ENCODE measurements at regions not wholly inside any gene's neighbourhood (a gene's known extent, or its start where the extent isn't known, plus 50 kb on each side); places are given as distances from the start of the nearest gene placed in this dataset.

DNA sequence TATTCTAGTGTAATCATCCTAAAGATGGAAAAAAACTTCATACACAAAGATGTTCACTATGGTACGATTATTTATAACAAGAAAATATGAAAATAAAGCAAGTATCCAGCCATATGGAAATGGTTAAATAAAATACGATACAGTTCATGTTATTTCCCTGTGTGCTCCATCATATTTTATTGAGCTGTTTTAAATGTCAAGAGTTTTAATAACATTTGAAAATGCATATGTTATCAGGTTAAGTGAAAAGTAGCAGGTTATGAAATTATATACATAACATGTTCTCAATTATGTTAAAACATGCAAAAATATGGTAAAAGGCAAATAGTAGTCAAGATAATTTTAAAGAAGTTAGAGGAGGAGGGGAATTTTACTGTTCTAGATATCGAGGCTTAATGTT lies 192.0 kb downstream of the HNRNPD start:
- Histone ChIP-seq H3K27me3 (replicated peaks in 1 of 2; ENCODE audit: control insufficient read depth in 2 of 2, extremely low read depth in 1 of 2, insufficient read depth in 2 of 2, low read length in 1 of 2) (no peaks in the 10 kb centered on the region), H3K36me3 (ENCODE audit: control insufficient read depth in 2 of 2, extremely low read depth in 1 of 2, insufficient read depth in 1 of 2, low read length in 1 of 2) (no peaks in the 10 kb centered on the region), H3K9me3 (no peaks in the 10 kb centered on the region), H3K4me1 (ENCODE audit: control insufficient read depth in 1 of 2, extremely low read depth in 1 of 2, insufficient read depth in 2 of 2, low read length in 2 of 2) (no peaks in the 10 kb centered on the region), H3K27ac (ENCODE audit: low read length) (no peak overlapping the region), H3K4me3 (ENCODE audit: control insufficient read depth in 1 of 2, extremely low read depth in 1 of 2, low read length in 1 of 2) (no peak overlapping the region)
- ChIA-PET POLR2A (no interaction called here), CTCF (no interaction called here)
- Mint-ChIP-seq H3K4me3 (no peak overlapping the region), H3K4me1 (peaks cover 0 to 4% (median 0%) of the 10 kb centered on the region in 3 donors), H3K27me3 (peaks cover 1 to 6% of the 10 kb centered on the region in 2 donors), H3K27ac (no peak overlapping the region), H3K9me3 (peaks cover 0 to 7% (median 7%) of the 10 kb centered on the region in 3 donors), H3K36me3 (peaks cover 3% of the 10 kb centered on the region)
- ATAC-seq (replicated peaks in 1 of 4) (no peak), DNase-seq (no peak)
- no CpG with 5 or more reads among the region's 3 CpGs for WGBS (ENCODE audit: insufficient coverage)

DNA sequence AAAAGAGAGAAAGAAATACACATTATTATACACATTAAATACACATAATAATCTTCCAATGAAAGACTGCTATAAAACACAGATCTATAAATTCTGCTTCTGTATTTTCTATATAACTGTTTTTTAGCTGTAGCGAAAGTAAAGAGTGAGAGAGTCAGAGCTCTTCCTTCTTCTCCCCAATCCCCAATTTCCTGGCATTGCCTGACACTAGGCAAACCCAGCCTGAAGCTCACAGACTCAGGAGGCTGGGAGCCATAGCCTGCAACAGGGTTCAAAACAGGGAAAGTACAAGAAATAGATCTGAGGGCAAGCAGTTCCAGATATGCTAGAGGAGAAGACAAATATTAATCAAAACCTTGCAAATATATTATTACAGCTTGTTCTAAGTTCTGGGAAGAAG lies 201.6 kb downstream of the HNRNPD start:
- H3K4me3 Mint-ChIP-seq, result no peak overlapping the region
- Histone ChIP-seq H3K9me3 (no peaks in the 10 kb centered on the region), H3K27me3 (replicated peaks in 1 of 2; ENCODE audit: control insufficient read depth in 2 of 2, extremely low read depth in 1 of 2, insufficient read depth in 2 of 2, low read length in 1 of 2) (peaks cover 0 to 3% of the 10 kb centered on the region in 2 experiments), H3K36me3 (ENCODE audit: control insufficient read depth in 2 of 2, extremely low read depth in 1 of 2, insufficient read depth in 1 of 2, low read length in 1 of 2) (no peaks in the 10 kb centered on the region), H3K4me3 (ENCODE audit: control insufficient read depth in 1 of 2, extremely low read depth in 1 of 2, low read length in 1 of 2) (no peak overlapping the region), H3K27ac (ENCODE audit: low read length) (no peak overlapping the region), H3K4me1 (ENCODE audit: control insufficient read depth in 1 of 2, extremely low read depth in 1 of 2, insufficient read depth in 2 of 2, low read length in 2 of 2) (no peaks in the 10 kb centered on the region)
- no CpG with 5 or more reads among the region's 1 CpG for WGBS (ENCODE audit: insufficient coverage)
- H3K4me1 Mint-ChIP-seq, result no peaks in the 10 kb centered on the region
- ATAC-seq (replicated peaks in 1 of 4) (no peak), DNase-seq (no peak)
- H3K27me3 Mint-ChIP-seq, result peaks cover 0 to 30% of the 10 kb centered on the region in 2 donors
- no peak overlapping the region for H3K27ac Mint-ChIP-seq
- H3K9me3 Mint-ChIP-seq, result peaks cover 0 to 11% (median 9%) of the 10 kb centered on the region in 3 donors
- ChIA-PET POLR2A (no interaction called here), CTCF (no interaction called here)
- H3K36me3 Mint-ChIP-seq, result no peaks in the 10 kb centered on the region

GRCh38 chr4:82171531-82172155 lies 202.1 kb downstream of the HNRNPD start:
- WGBS (ENCODE audit: insufficient coverage), result no CpG with 5 or more reads among the region's 1 CpG
- peaks cover 0 to 33% of the 10 kb centered on the region in 2 donors for H3K27me3 Mint-ChIP-seq
- peaks cover 0 to 3% of the 10 kb centered on the region in 2 experiments for H3K27me3 ChIP-seq (replicated peaks in 1 of 2; ENCODE audit: control insufficient read depth in 2 of 2, extremely low read depth in 1 of 2, insufficient read depth in 2 of 2, low read length in 1 of 2)
- ChIA-PET CTCF (no interaction called here), POLR2A (interaction anchor here in 1 of 2 donors (0.7 kb wide), 1 partner anchor 12 kb away, joined by 4 read pairs; no protein-coding TSS in a partner anchor)
- no peaks in the 10 kb centered on the region for H3K9me3 ChIP-seq
- peaks cover 0 to 9% (median 9%) of the 10 kb centered on the region in 3 donors for H3K9me3 Mint-ChIP-seq
- no peaks in the 10 kb centered on the region for H3K36me3 ChIP-seq (ENCODE audit: control insufficient read depth in 2 of 2, extremely low read depth in 1 of 2, insufficient read depth in 1 of 2, low read length in 1 of 2)
- H3K4me3 Mint-ChIP-seq, result no peak overlapping the region
- no peak overlapping the region for H3K27ac Mint-ChIP-seq
- no peak overlapping the region for H3K27ac ChIP-seq (ENCODE audit: low read length)
- H3K4me1 Mint-ChIP-seq, result no peaks in the 10 kb centered on the region
- no peak for ATAC-seq (replicated peaks in 1 of 4)
- no peaks in the 10 kb centered on the region for H3K36me3 Mint-ChIP-seq
- DNase-seq, result no peak
- H3K4me3 ChIP-seq (ENCODE audit: control insufficient read depth in 1 of 2, extremely low read depth in 1 of 2, low read length in 1 of 2), result no peak overlapping the region
- no peaks in the 10 kb centered on the region for H3K4me1 ChIP-seq (ENCODE audit: control insufficient read depth in 1 of 2, extremely low read depth in 1 of 2, insufficient read depth in 2 of 2, low read length in 2 of 2)

GRCh38 chr4:82149750-82150149 lies 224.0 kb downstream of the HNRNPD start:
- no peak for ATAC-seq (replicated peaks in 1 of 4)

DNA sequence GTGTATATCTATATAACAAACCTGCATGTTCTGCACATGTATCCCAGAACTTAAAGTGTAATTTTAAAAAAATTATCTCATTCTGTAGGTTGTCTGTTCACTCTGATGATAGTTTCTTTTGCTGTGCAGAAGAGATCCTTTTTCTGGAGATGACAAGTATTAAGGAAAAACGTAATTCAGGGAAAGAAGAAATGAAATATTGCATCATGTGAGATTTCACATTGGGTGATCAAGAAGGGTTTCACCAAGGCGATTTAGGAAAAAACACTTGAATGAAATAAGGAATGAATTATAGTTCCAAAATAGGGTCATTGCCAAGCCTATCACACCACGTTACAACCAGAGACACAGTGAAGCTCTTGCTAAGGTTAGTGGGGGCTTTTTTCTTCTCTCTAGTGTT lies 227.9 kb downstream of the HNRNPD start:
- Mint-ChIP-seq H3K4me1 (peaks cover 0 to 3% (median 0%) of the 10 kb centered on the region in 3 donors), H3K27ac (no peak overlapping the region), H3K27me3 (no peaks in the 10 kb centered on the region), H3K36me3 (no peaks in the 10 kb centered on the region), H3K9me3 (no peaks in the 10 kb centered on the region), H3K4me3 (no peak overlapping the region)
- no peak overlapping the region for H3K27ac ChIP-seq (ENCODE audit: low read length)
- no peak for ATAC-seq (replicated peaks in 1 of 4)
- no peak overlapping the region for H3K4me3 ChIP-seq (ENCODE audit: control insufficient read depth in 1 of 2, extremely low read depth in 1 of 2, low read length in 1 of 2)
- no peaks in the 10 kb centered on the region for H3K4me1 ChIP-seq (ENCODE audit: control insufficient read depth in 1 of 2, extremely low read depth in 1 of 2, insufficient read depth in 2 of 2, low read length in 2 of 2)
- no peaks in the 10 kb centered on the region for H3K27me3 ChIP-seq (replicated peaks in 1 of 2; ENCODE audit: control insufficient read depth in 2 of 2, extremely low read depth in 1 of 2, insufficient read depth in 2 of 2, low read length in 1 of 2)
- POLR2A ChIA-PET, result interaction anchor here in 1 of 2 donors (0.6 kb wide), 1 partner anchor 779 kb away, joined by 6 read pairs; no protein-coding TSS in a partner anchor
- no peaks in the 10 kb centered on the region for H3K36me3 ChIP-seq (ENCODE audit: control insufficient read depth in 2 of 2, extremely low read depth in 1 of 2, insufficient read depth in 1 of 2, low read length in 1 of 2)
- 57% methylated on average over 1 of the region's 3 CpGs for WGBS (ENCODE audit: insufficient coverage)
- H3K9me3 ChIP-seq, result no peaks in the 10 kb centered on the region
- CTCF ChIA-PET, result interaction anchor here in 1 of 2 donors (0.7 kb wide), 1 partner anchor 22 kb away, joined by 5 read pairs; no protein-coding TSS in a partner anchor
- DNase-seq, result no peak

More at GRCh38 chr4:82149750-82150149, 224.0 kb downstream of the HNRNPD start:
- POLR2A ChIA-PET, result no interaction called here
- Histone ChIP-seq H3K27me3 (replicated peaks in 1 of 2; ENCODE audit: control insufficient read depth in 2 of 2, extremely low read depth in 1 of 2, insufficient read depth in 2 of 2, low read length in 1 of 2) (no peaks in the 10 kb centered on the region), H3K4me3 (ENCODE audit: control insufficient read depth in 1 of 2, extremely low read depth in 1 of 2, low read length in 1 of 2) (no peak overlapping the region), H3K9me3 (no peaks in the 10 kb centered on the region), H3K36me3 (ENCODE audit: control insufficient read depth in 2 of 2, extremely low read depth in 1 of 2, insufficient read depth in 1 of 2, low read length in 1 of 2) (no peaks in the 10 kb centered on the region), H3K27ac (ENCODE audit: low read length) (no peak overlapping the region), H3K4me1 (ENCODE audit: control insufficient read depth in 1 of 2, extremely low read depth in 1 of 2, insufficient read depth in 2 of 2, low read length in 2 of 2) (peaks cover 3 to 9% of the 10 kb centered on the region in 2 experiments)
- Mint-ChIP-seq H3K4me3 (no peak overlapping the region), H3K36me3 (peaks cover 14% of the 10 kb centered on the region), H3K27ac (no peak overlapping the region), H3K4me1 (peaks cover 8 to 27% (median 10%) of the 10 kb centered on the region in 3 donors), H3K9me3 (peaks cover 9 to 16% (median 13%) of the 10 kb centered on the region in 3 donors), H3K27me3 (peaks cover 0 to 10% of the 10 kb centered on the region in 2 donors)
- CTCF ChIA-PET, result no interaction called here
- no peak for DNase-seq

GRCh38 chr4:82140422-82140821 lies 233.4 kb downstream of the HNRNPD start:
- peaks cover 0 to 4% (median 0%) of the 10 kb centered on the region in 3 donors for H3K9me3 Mint-ChIP-seq
- ATAC-seq (replicated peaks in 1 of 4), result no peak
- WGBS (ENCODE audit: insufficient coverage), result no CpG with 5 or more reads among the region's 2 CpGs
- no peak for DNase-seq
- H3K27ac Mint-ChIP-seq, result no peak overlapping the region
- H3K4me1 ChIP-seq (ENCODE audit: control insufficient read depth in 1 of 2, extremely low read depth in 1 of 2, insufficient read depth in 2 of 2, low read length in 2 of 2), result peaks cover 8 to 13% of the 10 kb centered on the region in 2 experiments
- ChIA-PET POLR2A (no interaction called here), CTCF (no interaction called here)
- no peaks in the 10 kb centered on the region for H3K27me3 Mint-ChIP-seq
- no peak overlapping the region for H3K27ac ChIP-seq (ENCODE audit: low read length)
- no peak overlapping the region for H3K4me3 ChIP-seq (ENCODE audit: control insufficient read depth in 1 of 2, extremely low read depth in 1 of 2, low read length in 1 of 2)
- H3K9me3 ChIP-seq, result no peaks in the 10 kb centered on the region
- peaks cover 15 to 30% (median 25%) of the 10 kb centered on the region in 3 donors for H3K4me1 Mint-ChIP-seq
- no peaks in the 10 kb centered on the region for H3K27me3 ChIP-seq (replicated peaks in 1 of 2; ENCODE audit: control insufficient read depth in 2 of 2, extremely low read depth in 1 of 2, insufficient read depth in 2 of 2, low read length in 1 of 2)
- no peaks in the 10 kb centered on the region for H3K36me3 ChIP-seq (ENCODE audit: control insufficient read depth in 2 of 2, extremely low read depth in 1 of 2, insufficient read depth in 1 of 2, low read length in 1 of 2)
- no peak overlapping the region for H3K4me3 Mint-ChIP-seq
- H3K36me3 Mint-ChIP-seq, result no peaks in the 10 kb centered on the region

Data from T-cell (primary cell).